Stimulated activated naive CD8-positive, alpha-beta T cell treated with anti-CD3 and anti-CD28 coated beads, Interleukin-15, amount 100 ng/mL, for 72 hours (primary cell): ENCODE measurements at regions not wholly inside any gene's neighbourhood (a gene's known extent, or its start where the extent isn't known, plus 50 kb on each side); places are given as distances from the start of the nearest gene placed in this dataset.

Source experiments
- ATAC-seq: fragments of 150-1000 bp; cut with Tn5 transposase; 2 replicates; pipeline ENCODE4 v1.10.0; 2021; ENCODE audit warnings: mild to moderate bottlenecking, moderate library complexity
- DNase-seq, 2 donors: peaks; one replicate each; pipeline ENCODE4 v3.0.0; 2021 to 2022
- H3K27ac Mint-ChIP-seq, 2 donors: one replicate each; pipeline ENCODE4 v1.8.0; 2022; ENCODE audit warnings: mild to moderate bottlenecking in 2 of 2, mixed read lengths in 2 of 2, moderate library complexity in 2 of 2
- H3K27me3 Mint-ChIP-seq: one replicate; pipeline ENCODE4 v1.8.0; 2022; ENCODE audit warnings: mixed read lengths
- H3K4me1 Mint-ChIP-seq: one replicate; pipeline ENCODE4 v1.8.0; 2022; ENCODE audit warnings: mild to moderate bottlenecking, mixed read lengths
- H3K4me3 Mint-ChIP-seq, 2 donors: one replicate each; pipeline ENCODE4 v1.8.0; 2022; ENCODE audit warnings: mild to moderate bottlenecking in 2 of 2, mixed read lengths in 2 of 2, moderate library complexity in 1 of 2
- H3K9me3 Mint-ChIP-seq, 2 donors: one replicate each; pipeline ENCODE4 v1.8.0; 2022; ENCODE audit warnings: mixed read lengths in 2 of 2

- Mint-ChIP-seq H3K4me1 (peaks cover 53% of the 10 kb centered on the region), H3K4me3 (no peak overlapping the region), H3K9me3 (peaks cover 0 to 12% of the 10 kb centered on the region in 2 donors), H3K27me3 (no peaks in the 10 kb centered on the region), H3K27ac (no peak overlapping the region)
- DNase-seq (no peak), ATAC-seq (no peak)
These were observed 216.1 kb upstream of the SGK1 start for GRCh38 chr6:134533991-134534390.

- ATAC-seq, result no peak
- H3K4me1 Mint-ChIP-seq, result peaks cover 53% of the 10 kb centered on the region
- H3K27ac Mint-ChIP-seq, result peak overlapping the region in 1 of 2 donors; percentile 59
These were observed 215.0 kb upstream of the SGK1 start for GRCh38 chr6:134532694-134533624.

DNA sequence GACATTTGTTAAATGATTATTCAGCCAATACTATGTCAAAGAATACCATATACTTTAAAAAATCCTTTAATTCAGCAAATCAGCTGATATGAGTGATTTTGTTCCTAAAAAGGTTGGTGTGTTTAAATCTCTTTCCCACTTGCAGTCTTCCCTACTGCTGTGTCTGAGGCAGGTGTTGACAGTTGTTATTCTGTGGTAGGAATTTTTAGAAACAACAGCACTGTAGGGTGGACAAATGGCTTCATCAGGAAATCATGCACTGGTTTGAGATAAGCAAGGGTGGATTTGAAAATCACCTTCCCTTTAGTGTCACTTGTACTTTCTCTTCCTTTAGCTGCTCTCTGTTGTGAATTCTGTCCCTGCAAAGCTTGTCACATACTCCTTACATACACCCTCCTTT is 213.7 kb upstream of the SGK1 start:
- Mint-ChIP-seq H3K27me3 (no peaks in the 10 kb centered on the region), H3K27ac (no peak overlapping the region), H3K9me3 (peaks cover 0 to 12% of the 10 kb centered on the region in 2 donors), H3K4me3 (no peak overlapping the region), H3K4me1 (peaks cover 53% of the 10 kb centered on the region)
- DNase-seq (no peak), ATAC-seq (no peak)

More at GRCh38 chr6:134532694-134533624, 215.0 kb upstream of the SGK1 start:
- no peak for DNase-seq
- Mint-ChIP-seq H3K9me3 (peaks cover 0 to 12% of the 10 kb centered on the region in 2 donors), H3K4me3 (no peak overlapping the region), H3K27me3 (no peaks in the 10 kb centered on the region)

DNA sequence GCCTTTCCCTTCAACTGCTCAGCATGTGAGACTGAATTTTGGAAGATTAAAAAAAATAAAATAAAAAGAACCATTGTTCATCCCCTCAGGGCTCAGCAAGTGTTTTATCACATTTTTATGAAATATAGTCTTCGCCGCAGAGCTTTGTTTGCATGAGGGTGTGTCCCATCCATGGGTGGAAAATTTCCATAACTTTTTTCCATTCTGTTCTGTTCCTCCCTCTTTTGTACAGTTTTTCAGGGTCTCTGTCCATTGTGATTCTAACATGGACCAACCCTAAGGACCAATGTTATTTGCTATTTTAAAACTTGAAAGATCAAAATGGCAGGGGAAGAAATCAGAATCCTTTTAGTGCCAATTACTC is 213.3 kb upstream of the SGK1 start:
- Mint-ChIP-seq H3K4me3 (no peak overlapping the region), H3K27ac (no peak overlapping the region), H3K27me3 (no peaks in the 10 kb centered on the region), H3K9me3 (peaks cover 0 to 12% of the 10 kb centered on the region in 2 donors), H3K4me1 (peaks cover 53% of the 10 kb centered on the region)
- ATAC-seq (no peak), DNase-seq (no peak)

DNA sequence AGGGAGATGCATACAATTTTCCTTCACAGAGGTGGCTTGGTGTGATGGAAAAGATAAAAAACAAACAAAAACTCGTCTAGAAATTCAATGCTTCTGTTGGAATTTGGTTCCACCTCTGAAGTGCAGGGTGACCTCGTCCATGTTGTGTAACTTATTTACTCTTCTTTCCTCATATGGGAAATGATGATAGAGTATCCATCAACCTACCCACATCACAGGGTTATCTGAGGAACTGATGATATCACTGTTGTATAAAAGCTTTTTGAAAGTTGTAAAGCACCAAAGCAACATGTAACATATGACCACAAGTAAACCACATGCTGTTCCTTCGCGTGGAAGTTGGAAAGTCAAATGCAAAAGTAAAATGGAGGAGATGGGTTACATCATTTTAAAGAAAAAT is 212.0 kb upstream of the SGK1 start:
- ATAC-seq (peak; percentile 88), DNase-seq (no peak)
- Mint-ChIP-seq H3K27me3 (no peaks in the 10 kb centered on the region), H3K4me1 (peaks cover 47% of the 10 kb centered on the region), H3K4me3 (no peak overlapping the region), H3K27ac (peak overlapping the region in 1 of 2 donors; percentile 82), H3K9me3 (peaks cover 0 to 12% of the 10 kb centered on the region in 2 donors)

DNA sequence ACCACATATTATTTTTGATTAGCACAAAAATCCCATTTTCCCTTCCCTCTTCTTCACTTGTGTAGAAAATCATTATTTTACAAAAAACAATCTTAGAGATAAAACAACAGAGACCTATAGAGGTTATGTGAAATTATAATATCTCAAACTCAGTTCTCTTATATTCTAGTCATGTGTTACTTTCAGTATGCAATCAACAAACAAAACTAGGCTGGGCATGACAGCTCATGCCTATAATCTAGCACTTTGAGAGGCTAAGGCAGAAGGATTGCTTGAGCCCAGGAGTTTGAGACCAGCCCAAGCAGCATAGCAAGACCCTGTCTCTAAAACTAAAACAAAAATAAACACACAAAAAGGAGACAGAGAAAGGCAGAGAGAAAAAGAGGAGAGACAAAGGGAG is 211.4 kb upstream of the SGK1 start:
- peaks cover 0 to 12% of the 10 kb centered on the region in 2 donors for H3K9me3 Mint-ChIP-seq
- ATAC-seq (no peak), DNase-seq (no peak)
- peak overlapping the region in 1 of 2 donors; percentile 28 for H3K27ac Mint-ChIP-seq
- no peaks in the 10 kb centered on the region for H3K27me3 Mint-ChIP-seq
- peaks cover 47% of the 10 kb centered on the region for H3K4me1 Mint-ChIP-seq
- peak overlapping the region in 1 of 2 donors; percentile 9 for H3K4me3 Mint-ChIP-seq

DNA sequence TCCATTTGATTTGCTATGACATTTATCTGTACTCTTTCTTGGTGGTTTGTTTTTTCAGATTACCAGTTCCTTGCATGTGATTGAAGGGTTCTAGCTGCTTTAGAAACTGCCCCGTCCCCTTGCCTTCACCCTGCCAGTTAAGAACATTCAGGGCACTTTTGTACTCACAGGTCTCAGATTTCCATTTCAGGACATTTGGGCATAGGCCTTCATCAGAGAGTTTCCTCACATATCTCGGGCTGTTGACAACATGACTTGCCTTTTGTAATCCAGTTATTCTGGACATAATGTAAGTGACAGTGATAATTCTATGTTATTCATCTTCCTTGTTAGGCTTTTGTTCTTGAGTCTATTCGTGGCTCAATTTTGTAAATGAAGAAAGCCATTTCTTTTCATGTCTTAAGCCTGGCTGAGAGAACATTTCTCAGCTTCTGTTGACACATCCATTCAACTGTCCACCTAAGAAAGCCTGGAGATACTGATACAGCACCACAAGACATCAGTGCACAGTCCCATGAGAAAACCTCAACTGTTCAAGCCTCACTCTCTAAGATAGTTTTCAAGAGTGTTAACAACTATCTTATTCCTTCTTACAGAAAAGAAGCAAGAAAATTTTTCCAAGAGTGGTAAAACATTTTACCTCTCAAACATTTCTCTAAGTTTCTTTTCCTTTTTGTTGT is 209.3 kb upstream of the SGK1 start:
- H3K27me3 Mint-ChIP-seq, result no peaks in the 10 kb centered on the region
- H3K4me3 Mint-ChIP-seq, result no peak overlapping the region
- peaks cover 48% of the 10 kb centered on the region for H3K4me1 Mint-ChIP-seq
- DNase-seq (no peak), ATAC-seq (no peak)
- peaks cover 0 to 4% of the 10 kb centered on the region in 2 donors for H3K9me3 Mint-ChIP-seq
- H3K27ac Mint-ChIP-seq, result no peak overlapping the region

DNA sequence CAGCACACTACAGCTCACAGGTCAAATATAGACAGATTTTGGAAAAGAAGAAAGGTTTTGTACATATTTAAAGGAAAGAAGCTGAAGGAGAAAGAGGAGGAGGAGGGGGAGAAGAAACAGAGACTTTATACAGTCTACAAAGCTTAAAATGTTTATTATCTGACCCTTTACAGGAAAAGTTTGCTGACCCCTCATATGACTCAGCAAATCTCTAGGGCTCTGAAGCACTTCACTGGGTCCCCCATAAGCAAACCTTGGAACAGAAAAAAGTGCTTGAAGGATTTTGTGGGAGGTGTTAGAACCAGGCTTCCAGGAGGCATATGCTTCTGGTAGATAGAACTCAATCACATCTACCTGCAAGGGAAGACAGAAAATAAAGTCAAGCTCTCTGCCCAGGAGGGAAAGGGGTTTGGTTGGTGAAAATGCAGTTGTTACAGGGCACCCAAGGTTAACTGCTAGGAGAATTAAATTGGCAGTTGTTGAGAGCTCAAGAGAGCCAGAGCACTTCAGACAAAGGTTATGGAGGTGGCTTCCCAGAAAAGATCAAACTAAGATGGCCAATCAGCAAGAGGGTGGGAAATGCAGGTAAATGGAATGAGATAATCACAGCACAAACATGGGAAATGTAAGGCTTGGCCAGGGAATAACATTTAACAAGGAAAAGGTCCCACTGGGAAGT is 207.4 kb upstream of the SGK1 start:
- Mint-ChIP-seq H3K27me3 (no peaks in the 10 kb centered on the region), H3K4me1 (peaks cover 57% of the 10 kb centered on the region), H3K27ac (no peak overlapping the region), H3K9me3 (peaks cover 0 to 4% of the 10 kb centered on the region in 2 donors), H3K4me3 (no peak overlapping the region)
- no peak for ATAC-seq
- DNase-seq, result no peak

DNA sequence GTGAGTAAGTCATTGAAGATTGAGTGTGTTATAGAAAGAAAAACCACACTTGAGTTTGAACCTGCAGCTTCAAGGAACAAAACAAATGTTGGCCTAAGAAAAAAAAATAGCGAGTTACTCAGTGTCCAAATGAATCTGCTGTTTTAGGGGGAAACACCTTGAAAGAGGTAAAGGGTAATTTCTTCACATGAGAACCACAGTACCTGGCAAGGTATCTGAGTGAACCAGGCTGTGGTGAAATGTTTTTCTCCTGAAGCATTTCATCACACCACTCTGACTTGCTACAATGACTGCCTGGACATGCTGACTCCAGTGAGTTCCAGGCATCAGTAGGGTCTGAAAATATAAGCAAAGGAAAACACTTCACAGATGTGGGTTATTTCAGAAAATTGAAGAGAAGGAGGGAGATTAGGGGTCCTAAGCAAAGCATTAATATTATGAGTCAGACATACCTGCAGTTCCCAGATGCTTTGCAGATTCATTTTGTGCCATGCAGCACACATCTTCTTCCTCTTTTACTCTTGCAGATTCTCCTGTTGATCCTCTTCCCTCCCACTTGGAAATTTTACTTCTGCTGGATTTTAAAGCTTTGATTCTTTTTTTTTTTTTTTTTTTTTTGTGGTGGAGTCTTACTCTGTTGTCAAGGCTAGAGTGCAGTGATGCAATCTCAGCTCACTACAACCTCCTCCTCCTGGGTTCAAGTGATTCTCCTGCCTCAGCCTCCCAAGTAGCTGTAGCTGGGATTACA is 206.2 kb upstream of the SGK1 start:
- Mint-ChIP-seq H3K9me3 (no peaks in the 10 kb centered on the region), H3K4me3 (no peak overlapping the region), H3K27me3 (no peaks in the 10 kb centered on the region), H3K27ac (no peak overlapping the region), H3K4me1 (peaks cover 58% of the 10 kb centered on the region)
- no peak for DNase-seq
- peak; percentile 81 for ATAC-seq

DNA sequence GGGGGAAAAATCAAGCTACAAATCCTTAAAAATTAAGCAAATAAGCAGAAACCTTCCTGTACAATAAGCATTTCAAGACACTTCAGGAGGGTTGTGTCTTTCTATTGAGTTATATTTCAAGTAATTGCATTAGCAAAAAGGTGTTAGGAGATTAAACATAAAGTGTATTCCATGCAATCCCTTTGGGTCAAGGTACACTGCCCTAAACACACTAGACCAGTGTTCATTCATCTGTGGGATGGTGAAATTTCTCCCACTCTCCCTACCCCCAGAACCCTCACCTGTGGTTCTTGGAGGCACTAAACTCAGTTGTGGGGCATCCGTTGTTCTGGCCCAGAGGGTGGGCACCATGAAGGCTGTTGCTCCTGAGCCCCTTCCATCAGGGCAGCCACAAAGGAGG is 205.1 kb upstream of the SGK1 start:
- ATAC-seq (no peak), DNase-seq (no peak)
- H3K27ac Mint-ChIP-seq, result peak overlapping the region in 1 of 2 donors; percentile 56
- no peak overlapping the region for H3K4me3 Mint-ChIP-seq
- H3K4me1 Mint-ChIP-seq, result peaks cover 68% of the 10 kb centered on the region
- no peaks in the 10 kb centered on the region for H3K9me3 Mint-ChIP-seq
- no peaks in the 10 kb centered on the region for H3K27me3 Mint-ChIP-seq

- Mint-ChIP-seq H3K27ac (peak overlapping the region in 1 of 2 donors; percentile 68), H3K4me1 (peaks cover 78% of the 10 kb centered on the region), H3K4me3 (peak overlapping the region in 1 of 2 donors; percentile 44), H3K9me3 (no peaks in the 10 kb centered on the region), H3K27me3 (no peaks in the 10 kb centered on the region)
- DNase-seq (no peak), ATAC-seq (no peak)
These were observed 203.2 kb upstream of the SGK1 start for GRCh38 chr6:134521116-134521501.

- peak overlapping the region; percentile 68 to 89 for H3K27ac Mint-ChIP-seq
- no peak for ATAC-seq
- no peaks in the 10 kb centered on the region for H3K27me3 Mint-ChIP-seq
- H3K4me3 Mint-ChIP-seq, result peak overlapping the region; percentile 12 to 44
- no peak for DNase-seq
- peaks cover 76% of the 10 kb centered on the region for H3K4me1 Mint-ChIP-seq
- no peaks in the 10 kb centered on the region for H3K9me3 Mint-ChIP-seq
These were observed 202.5 kb upstream of the SGK1 start for GRCh38 chr6:134520181-134521115.

GRCh38 chr6:134519465-134519864 is 201.6 kb upstream of the SGK1 start:
- Mint-ChIP-seq H3K27me3 (no peaks in the 10 kb centered on the region), H3K4me3 (peak overlapping the region; percentile 42 to 67), H3K4me1 (peaks cover 67% of the 10 kb centered on the region), H3K9me3 (no peaks in the 10 kb centered on the region), H3K27ac (peak overlapping the region; percentile 83 to 85)
- peak in 1 of 2 donors; percentile 34 for DNase-seq
- ATAC-seq, result peak; percentile 84

DNA sequence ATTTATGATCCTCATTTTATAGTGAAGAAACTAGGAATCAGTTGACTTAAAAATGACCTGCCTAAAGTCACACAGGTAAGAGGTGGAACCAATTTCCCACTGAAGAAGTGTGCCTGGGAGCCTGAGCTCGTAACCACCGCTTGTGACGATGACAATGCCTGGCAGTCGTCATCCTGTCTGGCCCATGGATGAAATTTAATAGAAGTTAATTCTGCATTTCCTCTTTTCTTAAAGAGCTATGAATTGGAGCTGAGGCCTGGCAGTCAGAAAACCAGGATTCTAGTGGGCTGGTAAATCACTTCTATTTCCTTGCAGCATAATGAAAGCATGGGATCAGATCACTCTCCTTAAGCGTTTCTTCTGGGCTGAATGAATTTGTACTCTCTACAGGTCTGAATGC is 200.0 kb upstream of the SGK1 start:
- no peak overlapping the region for H3K27ac Mint-ChIP-seq

More for the DNA sequence above, 200.0 kb upstream of the SGK1 start:
- Mint-ChIP-seq H3K27me3 (no peaks in the 10 kb centered on the region), H3K4me1 (peaks cover 51% of the 10 kb centered on the region), H3K9me3 (no peaks in the 10 kb centered on the region), H3K4me3 (no peak overlapping the region)
- DNase-seq (no peak), ATAC-seq (no peak)
